ENCODE measurements at regions not wholly inside any gene's neighbourhood (a gene's known extent, or its start where the extent isn't known, plus 50 kb on each side); places are given as distances from the start of the nearest gene placed in this dataset.

DNA sequence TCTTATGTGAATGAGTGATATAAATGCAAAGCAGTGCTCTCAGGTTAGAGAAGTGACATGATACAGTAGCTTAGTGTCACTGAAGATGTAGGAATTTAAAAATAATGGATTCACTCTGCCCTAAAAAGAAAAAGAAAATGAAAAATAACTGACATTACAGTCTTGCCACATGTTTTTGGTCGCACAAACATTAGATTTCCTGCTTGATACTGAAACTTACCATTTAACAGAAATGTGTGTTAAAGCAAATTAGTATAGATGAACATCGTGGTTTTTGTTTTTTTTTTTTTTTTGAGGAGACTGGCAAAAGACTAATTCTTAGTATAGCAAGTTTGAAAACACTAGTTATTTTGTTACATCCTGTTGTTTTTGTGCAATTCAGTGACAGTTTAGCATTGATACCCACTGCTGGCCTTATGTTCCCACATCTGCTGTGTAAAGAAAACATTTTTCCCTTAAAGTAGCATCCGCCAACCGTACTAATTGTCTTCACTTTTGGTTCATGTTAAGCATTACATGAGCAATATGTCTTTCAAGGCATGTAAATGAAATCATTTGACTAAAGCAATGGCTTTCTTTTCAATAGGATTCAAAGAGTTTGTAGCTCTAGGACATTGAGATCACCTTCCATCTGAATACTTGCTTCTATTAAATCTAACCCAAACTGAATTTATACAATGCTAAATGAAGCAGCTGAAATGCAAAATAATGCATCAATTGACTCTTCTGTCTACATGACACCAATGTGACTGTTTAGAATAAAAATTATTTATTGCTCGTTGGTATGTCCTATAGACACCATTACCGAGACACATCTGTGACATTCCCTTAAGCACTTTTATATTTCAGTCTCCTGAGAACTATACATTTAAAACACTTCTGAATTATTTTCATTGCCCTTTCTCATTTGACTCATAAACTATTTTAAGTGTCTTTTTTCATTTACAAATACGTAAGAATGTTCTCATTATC lies 859.1 kb downstream of the MAT2B start (continued):
- TF ChIP-seq, protein P1, sequence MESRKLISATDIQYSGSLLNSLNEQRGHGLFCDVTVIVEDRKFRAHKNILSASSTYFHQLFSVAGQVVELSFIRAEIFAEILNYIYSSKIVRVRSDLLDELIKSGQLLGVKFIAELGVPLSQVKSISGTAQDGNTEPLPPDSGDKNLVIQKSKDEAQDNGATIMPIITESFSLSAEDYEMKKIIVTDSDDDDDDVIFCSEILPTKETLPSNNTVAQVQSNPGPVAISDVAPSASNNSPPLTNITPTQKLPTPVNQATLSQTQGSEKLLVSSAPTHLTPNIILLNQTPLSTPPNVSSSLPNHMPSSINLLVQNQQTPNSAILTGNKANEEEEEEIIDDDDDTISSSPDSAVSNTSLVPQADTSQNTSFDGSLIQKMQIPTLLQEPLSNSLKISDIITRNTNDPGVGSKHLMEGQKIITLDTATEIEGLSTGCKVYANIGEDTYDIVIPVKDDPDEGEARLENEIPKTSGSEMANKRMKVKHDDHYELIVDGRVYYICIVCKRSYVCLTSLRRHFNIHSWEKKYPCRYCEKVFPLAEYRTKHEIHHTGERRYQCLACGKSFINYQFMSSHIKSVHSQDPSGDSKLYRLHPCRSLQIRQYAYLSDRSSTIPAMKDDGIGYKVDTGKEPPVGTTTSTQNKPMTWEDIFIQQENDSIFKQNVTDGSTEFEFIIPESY (IDR thresholded peaks at IDR 0.05): no peak
- no peak for TF ChIP-seq EGR1 (IDR thresholded peaks at IDR 0.05; ENCODE audit: low read depth in 2 of 2)
- no peak for TF ChIP-seq RAD21 (IDR thresholded peaks at IDR 0.05)
- TF ChIP-seq, protein P2, sequence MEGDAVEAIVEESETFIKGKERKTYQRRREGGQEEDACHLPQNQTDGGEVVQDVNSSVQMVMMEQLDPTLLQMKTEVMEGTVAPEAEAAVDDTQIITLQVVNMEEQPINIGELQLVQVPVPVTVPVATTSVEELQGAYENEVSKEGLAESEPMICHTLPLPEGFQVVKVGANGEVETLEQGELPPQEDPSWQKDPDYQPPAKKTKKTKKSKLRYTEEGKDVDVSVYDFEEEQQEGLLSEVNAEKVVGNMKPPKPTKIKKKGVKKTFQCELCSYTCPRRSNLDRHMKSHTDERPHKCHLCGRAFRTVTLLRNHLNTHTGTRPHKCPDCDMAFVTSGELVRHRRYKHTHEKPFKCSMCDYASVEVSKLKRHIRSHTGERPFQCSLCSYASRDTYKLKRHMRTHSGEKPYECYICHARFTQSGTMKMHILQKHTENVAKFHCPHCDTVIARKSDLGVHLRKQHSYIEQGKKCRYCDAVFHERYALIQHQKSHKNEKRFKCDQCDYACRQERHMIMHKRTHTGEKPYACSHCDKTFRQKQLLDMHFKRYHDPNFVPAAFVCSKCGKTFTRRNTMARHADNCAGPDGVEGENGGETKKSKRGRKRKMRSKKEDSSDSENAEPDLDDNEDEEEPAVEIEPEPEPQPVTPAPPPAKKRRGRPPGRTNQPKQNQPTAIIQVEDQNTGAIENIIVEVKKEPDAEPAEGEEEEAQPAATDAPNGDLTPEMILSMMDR (IDR thresholded peaks at IDR 0.05; ENCODE audit: low read depth, low read length, missing input control): no peak

DNA sequence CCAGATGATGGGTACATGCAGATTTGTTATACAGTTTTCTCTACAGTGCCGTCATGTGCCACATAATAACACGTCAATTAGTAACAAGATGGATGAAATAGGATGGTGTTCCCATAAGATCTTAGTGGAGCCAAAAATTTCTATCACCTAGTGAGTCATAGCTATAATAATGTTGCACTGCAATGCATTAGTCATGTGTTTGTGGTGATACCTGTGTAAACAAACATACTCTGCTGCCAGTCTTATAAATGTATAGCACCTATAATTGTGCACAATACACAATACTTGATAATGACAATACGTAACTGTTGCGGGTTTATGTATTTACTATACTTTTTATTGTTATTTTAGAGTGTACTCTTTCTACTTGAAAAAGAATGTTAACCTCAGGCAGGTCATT lies 865.4 kb downstream of the MAT2B start:
- TF ChIP-seq SP1 (IDR thresholded peaks at IDR 0.05) (no peak), EGR1 (IDR thresholded peaks at IDR 0.05; ENCODE audit: low read depth in 2 of 2) (no peak), NR2F2 (IDR thresholded peaks at IDR 0.05) (no peak), TAF1 (conservative IDR thresholded peaks at IDR 0.05) (no peak)
- TF ChIP-seq, protein P3, sequence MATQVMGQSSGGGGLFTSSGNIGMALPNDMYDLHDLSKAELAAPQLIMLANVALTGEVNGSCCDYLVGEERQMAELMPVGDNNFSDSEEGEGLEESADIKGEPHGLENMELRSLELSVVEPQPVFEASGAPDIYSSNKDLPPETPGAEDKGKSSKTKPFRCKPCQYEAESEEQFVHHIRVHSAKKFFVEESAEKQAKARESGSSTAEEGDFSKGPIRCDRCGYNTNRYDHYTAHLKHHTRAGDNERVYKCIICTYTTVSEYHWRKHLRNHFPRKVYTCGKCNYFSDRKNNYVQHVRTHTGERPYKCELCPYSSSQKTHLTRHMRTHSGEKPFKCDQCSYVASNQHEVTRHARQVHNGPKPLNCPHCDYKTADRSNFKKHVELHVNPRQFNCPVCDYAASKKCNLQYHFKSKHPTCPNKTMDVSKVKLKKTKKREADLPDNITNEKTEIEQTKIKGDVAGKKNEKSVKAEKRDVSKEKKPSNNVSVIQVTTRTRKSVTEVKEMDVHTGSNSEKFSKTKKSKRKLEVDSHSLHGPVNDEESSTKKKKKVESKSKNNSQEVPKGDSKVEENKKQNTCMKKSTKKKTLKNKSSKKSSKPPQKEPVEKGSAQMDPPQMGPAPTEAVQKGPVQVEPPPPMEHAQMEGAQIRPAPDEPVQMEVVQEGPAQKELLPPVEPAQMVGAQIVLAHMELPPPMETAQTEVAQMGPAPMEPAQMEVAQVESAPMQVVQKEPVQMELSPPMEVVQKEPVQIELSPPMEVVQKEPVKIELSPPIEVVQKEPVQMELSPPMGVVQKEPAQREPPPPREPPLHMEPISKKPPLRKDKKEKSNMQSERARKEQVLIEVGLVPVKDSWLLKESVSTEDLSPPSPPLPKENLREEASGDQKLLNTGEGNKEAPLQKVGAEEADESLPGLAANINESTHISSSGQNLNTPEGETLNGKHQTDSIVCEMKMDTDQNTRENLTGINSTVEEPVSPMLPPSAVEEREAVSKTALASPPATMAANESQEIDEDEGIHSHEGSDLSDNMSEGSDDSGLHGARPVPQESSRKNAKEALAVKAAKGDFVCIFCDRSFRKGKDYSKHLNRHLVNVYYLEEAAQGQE (IDR thresholded peaks at IDR 0.05): no peak
- TF ChIP-seq, protein P1 (IDR thresholded peaks at IDR 0.05): no peak
- WGBS: 81% methylated on average over 4 of the region's 4 CpGs

More for the DNA sequence above, 865.4 kb downstream of the MAT2B start:
- Histone ChIP-seq H3K4me1 (ENCODE audit: control insufficient read depth in 4 of 4, insufficient read depth in 4 of 4, low read length in 3 of 4) (no peaks in the 10 kb centered on the region), H3K36me3 (ENCODE audit: control insufficient read depth in 4 of 4, insufficient read depth in 3 of 4, low read depth in 1 of 4, low read length in 3 of 4) (no peaks in the 10 kb centered on the region), H3K27ac (ENCODE audit: low read depth in 1 of 2, low read length in 2 of 2) (no peak overlapping the region), H3K4me3 (ENCODE audit: low read depth in 1 of 3, low read length in 3 of 3) (no peak overlapping the region), H3K9me3 (ENCODE audit: control insufficient read depth in 4 of 4, low read length in 3 of 4) (no peaks in the 10 kb centered on the region), H3K9ac (ENCODE audit: low read depth in 1 of 2, low read length in 2 of 2) (no peak overlapping the region), H3K27me3 (ENCODE audit: control insufficient read depth in 4 of 4, insufficient read depth in 4 of 4, low read length in 3 of 4) (no peaks in the 10 kb centered on the region)
- no peak for DNase-seq (ENCODE audit: low spot score)

All from liver (tissue), 8 donors.